ENCODE measurements at regions not wholly inside any gene's neighbourhood (a gene's known extent, or its start where the extent isn't known, plus 50 kb on each side); places are given as distances from the start of the nearest gene placed in this dataset.

DNA sequence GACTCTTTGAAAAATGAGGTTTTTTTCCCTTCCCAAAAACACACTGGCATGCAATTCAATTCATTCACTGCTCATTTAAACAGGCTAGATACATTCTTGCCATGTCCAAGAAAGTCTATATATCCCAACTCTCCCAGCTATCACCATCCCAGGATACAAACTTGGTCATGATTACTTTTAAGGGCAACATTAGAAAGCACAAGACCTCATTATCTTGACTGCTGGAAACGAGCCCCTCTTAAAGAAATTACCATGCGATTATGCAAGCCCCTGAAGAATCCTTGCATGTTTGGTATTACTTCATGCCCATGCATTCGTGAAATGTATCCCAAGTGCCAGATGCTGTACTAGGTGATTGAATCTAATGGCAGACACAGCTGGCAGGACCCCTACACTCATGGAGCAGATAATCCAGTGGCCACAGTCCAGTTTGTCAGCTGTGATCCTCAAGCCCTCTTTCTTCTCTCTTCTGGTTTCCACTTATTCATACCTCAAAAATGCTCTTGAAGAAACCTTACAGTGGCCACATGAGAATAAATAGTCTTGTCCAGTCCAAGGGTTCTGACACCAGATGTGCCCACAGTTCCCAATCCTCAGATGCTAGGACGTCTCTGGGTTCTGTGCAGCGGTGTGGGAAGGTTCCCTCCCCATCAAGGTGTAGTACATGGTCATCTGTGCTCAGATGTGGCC lies 103.7 kb upstream of the HABP2 start:
- H3K9me3 ChIP-seq (ENCODE audit: severe bottlenecking) = no peaks in the 10 kb centered on the region
- no peaks in the 10 kb centered on the region for H3K27me3 ChIP-seq (ENCODE audit: insufficient read depth, low read depth, severe bottlenecking)
- no peak for TF ChIP-seq CTCF (IDR thresholded peaks at IDR 0.05; ENCODE audit: low read depth, low read length)
- H3K36me3 ChIP-seq = no peaks in the 10 kb centered on the region
- H3K4me3 ChIP-seq (ENCODE audit: low read depth, low read length) = no peak overlapping the region
- H3K27ac ChIP-seq = no peak overlapping the region
- no peak for DNase-seq

- Histone ChIP-seq H3K36me3 (no peaks in the 10 kb centered on the region), H3K4me3 (ENCODE audit: low read depth, low read length) (no peak overlapping the region), H3K9me3 (ENCODE audit: severe bottlenecking) (no peaks in the 10 kb centered on the region), H3K27me3 (ENCODE audit: insufficient read depth, low read depth, severe bottlenecking) (no peaks in the 10 kb centered on the region), H3K27ac (no peak overlapping the region)
- no peak for TF ChIP-seq CTCF (IDR thresholded peaks at IDR 0.05; ENCODE audit: low read depth, low read length)
- DNase-seq = no peak
These were observed 102.6 kb upstream of the HABP2 start for GRCh38 chr10:113450046-113450804.

- Histone ChIP-seq H3K27me3 (ENCODE audit: insufficient read depth, low read depth, severe bottlenecking) (no peaks in the 10 kb centered on the region), H3K27ac (no peak overlapping the region), H3K4me3 (ENCODE audit: low read depth, low read length) (no peak overlapping the region), H3K9me3 (ENCODE audit: severe bottlenecking) (no peaks in the 10 kb centered on the region), H3K36me3 (no peaks in the 10 kb centered on the region)
- no peak for DNase-seq
- TF ChIP-seq CTCF (IDR thresholded peaks at IDR 0.05; ENCODE audit: low read depth, low read length) = no peak
These were observed 101.9 kb upstream of the HABP2 start for GRCh38 chr10:113450906-113451305.

- no peak for TF ChIP-seq CTCF (IDR thresholded peaks at IDR 0.05; ENCODE audit: low read depth, low read length)
- no peak overlapping the region for H3K27ac ChIP-seq
- H3K9me3 ChIP-seq (ENCODE audit: severe bottlenecking) = no peaks in the 10 kb centered on the region
- DNase-seq = no peak
- H3K36me3 ChIP-seq = no peaks in the 10 kb centered on the region
- no peaks in the 10 kb centered on the region for H3K27me3 ChIP-seq (ENCODE audit: insufficient read depth, low read depth, severe bottlenecking)
- H3K4me3 ChIP-seq (ENCODE audit: low read depth, low read length) = no peak overlapping the region
These were observed 100.6 kb upstream of the HABP2 start for GRCh38 chr10:113452146-113452845.

- H3K9me3 ChIP-seq (ENCODE audit: severe bottlenecking) = no peaks in the 10 kb centered on the region
- H3K36me3 ChIP-seq = no peaks in the 10 kb centered on the region
- no peaks in the 10 kb centered on the region for H3K27me3 ChIP-seq (ENCODE audit: insufficient read depth, low read depth, severe bottlenecking)
- H3K4me3 ChIP-seq (ENCODE audit: low read depth, low read length) = no peak overlapping the region
- no peak for TF ChIP-seq CTCF (IDR thresholded peaks at IDR 0.05; ENCODE audit: low read depth, low read length)
- no peak for DNase-seq
- H3K27ac ChIP-seq = no peak overlapping the region
These were observed 99.5 kb upstream of the HABP2 start for GRCh38 chr10:113453351-113453750.

All from WERI-Rb-1 (cell line).